Esophagus squamous epithelium (tissue), 4 donors: ENCODE measurements at regions not wholly inside any gene's neighbourhood (a gene's known extent, or its start where the extent isn't known, plus 50 kb on each side); places are given as distances from the start of the nearest gene placed in this dataset.

Experiments used
- CTCF ChIP-seq, 6 experiments: fragments of 450-650 bp in 4 of 6; fragments of 200-600 bp in 2 of 6; sonication (generic) in 2 of 6; IDR thresholded peaks; one replicate each; pipeline ENCODE4 v1.5.1; 2016 to 2019; ENCODE audit warnings: antibody characterized with exemption in 6 of 6, mild to moderate bottlenecking in 4 of 6, moderate library complexity in 4 of 6
- POLR2A ChIP-seq, 4 donors: fragments of 450-650 bp; IDR thresholded peaks; one replicate each; pipeline ENCODE4 v1.6.1; 2017; ENCODE audit warnings: antibody characterized with exemption in 4 of 4, mild to moderate bottlenecking in 4 of 4, moderate library complexity in 3 of 4

DNA sequence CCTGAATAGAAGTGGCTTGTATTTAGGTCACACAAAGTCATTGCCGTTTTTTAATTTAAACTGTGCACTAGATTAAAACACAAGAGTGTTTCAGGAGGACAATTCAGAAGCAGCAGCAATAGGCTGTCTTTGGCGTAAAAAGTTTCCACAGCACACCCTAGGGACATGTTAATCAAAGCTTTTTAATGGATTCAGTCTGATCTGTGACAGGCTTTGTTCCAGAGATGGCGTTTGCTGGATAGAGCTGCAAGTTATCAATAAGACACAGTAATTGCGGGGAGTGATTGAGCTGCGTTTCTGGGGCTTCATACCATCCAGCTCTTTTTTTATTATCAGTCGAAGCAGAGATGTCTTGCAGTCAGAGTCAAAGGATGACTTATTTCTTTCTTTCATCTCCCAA, 300.3 kb downstream of the ZNF608 start:
- TF ChIP-seq CTCF (IDR thresholded peaks at IDR 0.05) (no peak), POLR2A (IDR thresholded peaks at IDR 0.05) (no peak)
